Tibial nerve (tissue), 4 donors: ENCODE measurements at regions not wholly inside any gene's neighbourhood (a gene's known extent, or its start where the extent isn't known, plus 50 kb on each side); places are given as distances from the start of the nearest gene placed in this dataset.

Experiments used
- CTCF ChIP-seq, 5 experiments: fragments of 200-600 bp in 3 of 5; fragments of 450-650 bp in 2 of 5; sonication (generic) in 3 of 5; IDR thresholded peaks; one replicate each; pipeline ENCODE4 v1.5.1; 2016 to 2019; ENCODE audit warnings: antibody characterized with exemption in 5 of 5, mild to moderate bottlenecking in 3 of 5, moderate library complexity in 2 of 5
- EP300 ChIP-seq, 2 donors: sonication (generic); formaldehyde crosslinking; IDR thresholded peaks; one replicate each; pipeline ENCODE4 v1.6.1; 2017; ENCODE audit warnings: antibody characterized with exemption in 2 of 2, mild to moderate bottlenecking in 1 of 2
- POLR2A ChIP-seq, 2 donors: fragments of 450-650 bp; IDR thresholded peaks; one replicate each; pipeline ENCODE4 v1.6.1; 2017; ENCODE audit warnings: antibody characterized with exemption in 2 of 2, mild to moderate bottlenecking in 2 of 2, moderate library complexity in 2 of 2

DNA sequence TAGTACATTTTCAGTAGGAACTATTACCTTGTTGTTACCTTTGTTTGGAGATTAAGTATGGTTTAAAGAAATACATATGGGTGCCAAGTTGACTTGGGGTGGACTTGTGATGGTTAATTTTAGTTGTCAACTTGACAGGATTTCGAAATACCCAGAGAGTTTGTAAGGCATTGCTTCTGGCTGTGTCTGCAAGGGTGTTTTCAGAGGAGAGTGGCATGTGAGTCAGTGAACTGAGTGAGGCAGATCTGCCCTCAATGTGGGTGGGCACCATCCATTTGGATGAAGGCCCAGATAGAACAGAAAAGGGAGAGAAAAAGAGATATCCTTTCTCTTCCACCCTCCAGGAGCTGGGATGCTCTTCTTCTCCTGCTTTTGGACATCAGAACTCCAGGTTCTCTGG, 315.5 kb downstream of the GPATCH2 start:
- no peak for TF ChIP-seq POLR2A (IDR thresholded peaks at IDR 0.05)
- no peak for TF ChIP-seq CTCF (IDR thresholded peaks at IDR 0.05)
- no peak for TF ChIP-seq EP300 (IDR thresholded peaks at IDR 0.05)
